PFSK-1 (cell line): ENCODE measurements at regions not wholly inside any gene's neighbourhood (a gene's known extent, or its start where the extent isn't known, plus 50 kb on each side); places are given as distances from the start of the nearest gene placed in this dataset.

Experiments
- POLR2AphosphoS5 ChIP-seq: IDR thresholded peaks from 2 replicates; pipeline ENCODE4 v1.6.1; 2012; ENCODE audit warnings: low read depth, mild to moderate bottlenecking, control low read depth, low read length, moderate library complexity
- TF ChIP-seq, protein P1 (sequence below), 2 experiments: IDR thresholded peaks; 2 replicates each; pipeline versions ENCODE4 v1.6.1 to v1.8.0; 2011 to 2012; ENCODE audit warnings: low read depth in 2 of 2, low read length in 2 of 2, control low read depth in 1 of 2, inconsistent platforms in 1 of 2, mild to moderate bottlenecking in 1 of 2, moderate library complexity in 1 of 2; ENCODE audit not compliant: insufficient read depth in 1 of 2

DNA sequence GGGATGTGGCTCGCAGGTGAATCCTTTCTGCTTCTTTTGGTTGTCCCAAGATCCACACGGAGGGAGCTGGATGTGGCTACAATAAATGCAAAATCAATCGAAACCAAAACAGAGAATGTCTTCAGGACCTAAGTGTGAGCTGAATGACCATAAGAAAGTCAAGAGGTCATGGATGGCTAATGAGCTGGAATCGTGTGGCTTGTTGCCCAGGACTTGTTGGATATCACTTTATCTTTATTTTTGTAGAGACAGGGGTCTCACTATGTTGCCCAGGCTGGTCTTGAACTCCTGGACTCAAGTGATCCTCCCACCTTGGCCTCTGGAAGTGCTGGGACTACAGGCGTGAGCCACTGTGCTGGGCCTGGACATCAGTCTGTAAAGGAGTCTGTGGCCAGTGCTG lies 326.8 kb upstream of the N4BP1 start:
- TF ChIP-seq, protein P1, sequence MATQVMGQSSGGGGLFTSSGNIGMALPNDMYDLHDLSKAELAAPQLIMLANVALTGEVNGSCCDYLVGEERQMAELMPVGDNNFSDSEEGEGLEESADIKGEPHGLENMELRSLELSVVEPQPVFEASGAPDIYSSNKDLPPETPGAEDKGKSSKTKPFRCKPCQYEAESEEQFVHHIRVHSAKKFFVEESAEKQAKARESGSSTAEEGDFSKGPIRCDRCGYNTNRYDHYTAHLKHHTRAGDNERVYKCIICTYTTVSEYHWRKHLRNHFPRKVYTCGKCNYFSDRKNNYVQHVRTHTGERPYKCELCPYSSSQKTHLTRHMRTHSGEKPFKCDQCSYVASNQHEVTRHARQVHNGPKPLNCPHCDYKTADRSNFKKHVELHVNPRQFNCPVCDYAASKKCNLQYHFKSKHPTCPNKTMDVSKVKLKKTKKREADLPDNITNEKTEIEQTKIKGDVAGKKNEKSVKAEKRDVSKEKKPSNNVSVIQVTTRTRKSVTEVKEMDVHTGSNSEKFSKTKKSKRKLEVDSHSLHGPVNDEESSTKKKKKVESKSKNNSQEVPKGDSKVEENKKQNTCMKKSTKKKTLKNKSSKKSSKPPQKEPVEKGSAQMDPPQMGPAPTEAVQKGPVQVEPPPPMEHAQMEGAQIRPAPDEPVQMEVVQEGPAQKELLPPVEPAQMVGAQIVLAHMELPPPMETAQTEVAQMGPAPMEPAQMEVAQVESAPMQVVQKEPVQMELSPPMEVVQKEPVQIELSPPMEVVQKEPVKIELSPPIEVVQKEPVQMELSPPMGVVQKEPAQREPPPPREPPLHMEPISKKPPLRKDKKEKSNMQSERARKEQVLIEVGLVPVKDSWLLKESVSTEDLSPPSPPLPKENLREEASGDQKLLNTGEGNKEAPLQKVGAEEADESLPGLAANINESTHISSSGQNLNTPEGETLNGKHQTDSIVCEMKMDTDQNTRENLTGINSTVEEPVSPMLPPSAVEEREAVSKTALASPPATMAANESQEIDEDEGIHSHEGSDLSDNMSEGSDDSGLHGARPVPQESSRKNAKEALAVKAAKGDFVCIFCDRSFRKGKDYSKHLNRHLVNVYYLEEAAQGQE (IDR thresholded peaks at IDR 0.05; ENCODE audit: insufficient read depth in 1 of 2, low read depth in 2 of 2, low read length in 2 of 2) = no peak
- no peak for TF ChIP-seq POLR2AphosphoS5
